ENCODE measurements at regions not wholly inside any gene's neighbourhood (a gene's known extent, or its start where the extent isn't known, plus 50 kb on each side); places are given as distances from the start of the nearest gene placed in this dataset.

DNA sequence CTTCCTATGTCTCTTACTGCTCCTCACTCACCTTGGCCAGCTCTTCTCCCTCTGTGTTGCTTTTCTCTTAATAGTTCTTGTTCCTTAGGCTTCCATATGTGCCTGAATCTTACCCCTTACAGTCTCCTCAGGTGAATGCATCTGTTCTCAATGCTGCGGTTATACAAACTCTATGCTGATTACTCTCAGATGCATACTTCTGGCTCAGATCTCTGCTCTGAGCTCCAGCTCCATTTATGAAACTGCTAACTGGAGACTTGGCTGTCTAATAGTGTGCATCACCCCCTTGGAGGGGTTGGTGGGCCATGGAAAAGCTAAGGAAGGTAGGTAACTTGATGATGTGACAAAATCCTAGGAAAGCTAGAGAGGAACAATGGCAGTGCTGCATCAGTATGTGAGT, 422.5 kb downstream of the TMEM135 start:
- Histone ChIP-seq H3K9me3 (ENCODE audit: control insufficient read depth in 1 of 2, insufficient read depth in 1 of 2, low read depth in 1 of 2, low read length in 2 of 2) (no peaks in the 10 kb centered on the region), H3K27ac (ENCODE audit: low read depth, low read length) (no peak overlapping the region), H3K9ac (ENCODE audit: low read length) (no peak overlapping the region), H3K4me2 (ENCODE audit: low read length) (no peak overlapping the region), H3K4me1 (ENCODE audit: control insufficient read depth in 1 of 2, insufficient read depth in 2 of 2, low read length in 2 of 2) (no peaks in the 10 kb centered on the region), H3K36me3 (ENCODE audit: control insufficient read depth in 1 of 2, insufficient read depth in 2 of 2, low read length in 2 of 2) (no peaks in the 10 kb centered on the region), H3K79me2 (ENCODE audit: insufficient read depth, low read length) (no peaks in the 10 kb centered on the region), H4K20me1 (ENCODE audit: insufficient read depth) (no peaks in the 10 kb centered on the region), H3K9me2 (ENCODE audit: insufficient read depth) (no peaks in the 10 kb centered on the region), H3K27me3 (ENCODE audit: insufficient read depth, low read length) (peaks cover 12% of the 10 kb centered on the region; the same call in 1 of the 2 replicates), H2AFZ (ENCODE audit: low read depth, low read length, poor library complexity, severe bottlenecking) (no peak overlapping the region), H3K4me3 (replicated peaks in 1 of 2; ENCODE audit: low read depth in 1 of 2, low read length in 2 of 2) (no peak overlapping the region)
- ChIA-PET POLR2A (no interaction called here), RAD21 (ENCODE audit: low non-redundant PET in 1 of 2, low total read pairs in 2 of 2, uncharacterized antibody in 2 of 2, unreplicated experiment in 2 of 2) (no interaction called here), CTCF (no interaction called here)
- BruUV-seq (replicated peaks): no TSS peak
- intact Hi-C loops (cut with micrococcal nuclease): no loop called here
- DNase-seq (ENCODE audit: low read depth, low spot score) (no peak), ATAC-seq (no peak)
- TF ChIP-seq, protein P1, sequence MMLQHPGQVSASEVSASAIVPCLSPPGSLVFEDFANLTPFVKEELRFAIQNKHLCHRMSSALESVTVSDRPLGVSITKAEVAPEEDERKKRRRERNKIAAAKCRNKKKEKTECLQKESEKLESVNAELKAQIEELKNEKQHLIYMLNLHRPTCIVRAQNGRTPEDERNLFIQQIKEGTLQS (IDR thresholded peaks at IDR 0.05): no peak
- no peak for TF ChIP-seq EGR1 (IDR thresholded peaks at IDR 0.05; ENCODE audit: low read depth)
- TF ChIP-seq, protein P2, sequence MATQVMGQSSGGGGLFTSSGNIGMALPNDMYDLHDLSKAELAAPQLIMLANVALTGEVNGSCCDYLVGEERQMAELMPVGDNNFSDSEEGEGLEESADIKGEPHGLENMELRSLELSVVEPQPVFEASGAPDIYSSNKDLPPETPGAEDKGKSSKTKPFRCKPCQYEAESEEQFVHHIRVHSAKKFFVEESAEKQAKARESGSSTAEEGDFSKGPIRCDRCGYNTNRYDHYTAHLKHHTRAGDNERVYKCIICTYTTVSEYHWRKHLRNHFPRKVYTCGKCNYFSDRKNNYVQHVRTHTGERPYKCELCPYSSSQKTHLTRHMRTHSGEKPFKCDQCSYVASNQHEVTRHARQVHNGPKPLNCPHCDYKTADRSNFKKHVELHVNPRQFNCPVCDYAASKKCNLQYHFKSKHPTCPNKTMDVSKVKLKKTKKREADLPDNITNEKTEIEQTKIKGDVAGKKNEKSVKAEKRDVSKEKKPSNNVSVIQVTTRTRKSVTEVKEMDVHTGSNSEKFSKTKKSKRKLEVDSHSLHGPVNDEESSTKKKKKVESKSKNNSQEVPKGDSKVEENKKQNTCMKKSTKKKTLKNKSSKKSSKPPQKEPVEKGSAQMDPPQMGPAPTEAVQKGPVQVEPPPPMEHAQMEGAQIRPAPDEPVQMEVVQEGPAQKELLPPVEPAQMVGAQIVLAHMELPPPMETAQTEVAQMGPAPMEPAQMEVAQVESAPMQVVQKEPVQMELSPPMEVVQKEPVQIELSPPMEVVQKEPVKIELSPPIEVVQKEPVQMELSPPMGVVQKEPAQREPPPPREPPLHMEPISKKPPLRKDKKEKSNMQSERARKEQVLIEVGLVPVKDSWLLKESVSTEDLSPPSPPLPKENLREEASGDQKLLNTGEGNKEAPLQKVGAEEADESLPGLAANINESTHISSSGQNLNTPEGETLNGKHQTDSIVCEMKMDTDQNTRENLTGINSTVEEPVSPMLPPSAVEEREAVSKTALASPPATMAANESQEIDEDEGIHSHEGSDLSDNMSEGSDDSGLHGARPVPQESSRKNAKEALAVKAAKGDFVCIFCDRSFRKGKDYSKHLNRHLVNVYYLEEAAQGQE (IDR thresholded peaks at IDR 0.05; ENCODE audit: low read depth): no peak

DNA sequence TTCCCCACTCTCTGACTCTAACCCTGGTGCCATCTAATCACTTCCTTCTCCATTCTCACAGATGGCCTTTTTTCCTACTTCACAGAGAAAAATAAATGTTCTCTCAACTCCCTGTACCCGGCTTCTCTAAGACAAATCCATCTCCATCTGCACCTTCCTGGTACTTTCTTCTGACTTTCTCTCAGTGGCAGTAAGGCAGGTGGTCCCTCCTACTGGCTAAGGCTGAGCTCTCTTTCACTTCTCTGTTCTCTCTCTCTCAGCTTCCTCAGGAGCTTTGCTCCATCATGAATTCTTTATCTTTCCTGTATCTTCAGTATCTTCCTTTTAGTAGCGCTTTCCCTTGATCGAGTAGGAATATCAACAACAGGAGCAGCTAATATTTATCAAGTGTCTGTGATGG, 421.6 kb downstream of the TMEM135 start:
- DNase-seq (ENCODE audit: low read depth, low spot score) (no peak), ATAC-seq (no peak)
- Histone ChIP-seq H3K4me1 (ENCODE audit: control insufficient read depth in 1 of 2, insufficient read depth in 2 of 2, low read length in 2 of 2) (no peaks in the 10 kb centered on the region), H3K79me2 (ENCODE audit: insufficient read depth, low read length) (no peaks in the 10 kb centered on the region), H4K20me1 (ENCODE audit: insufficient read depth) (no peaks in the 10 kb centered on the region), H3K9ac (ENCODE audit: low read length) (no peak overlapping the region), H3K9me3 (ENCODE audit: control insufficient read depth in 1 of 2, insufficient read depth in 1 of 2, low read depth in 1 of 2, low read length in 2 of 2) (no peaks in the 10 kb centered on the region), H2AFZ (ENCODE audit: low read depth, low read length, poor library complexity, severe bottlenecking) (no peak overlapping the region), H3K27me3 (ENCODE audit: insufficient read depth, low read length) (peaks cover 6% of the 10 kb centered on the region; the same call in 1 of the 2 replicates), H3K4me2 (ENCODE audit: low read length) (no peak overlapping the region), H3K27ac (ENCODE audit: low read depth, low read length) (no peak overlapping the region), H3K36me3 (ENCODE audit: control insufficient read depth in 1 of 2, insufficient read depth in 2 of 2, low read length in 2 of 2) (no peaks in the 10 kb centered on the region), H3K4me3 (replicated peaks in 1 of 2; ENCODE audit: low read depth in 1 of 2, low read length in 2 of 2) (no peak overlapping the region), H3K9me2 (ENCODE audit: insufficient read depth) (no peaks in the 10 kb centered on the region)
- ChIA-PET CTCF (no interaction called here), POLR2A (no interaction called here), RAD21 (ENCODE audit: low non-redundant PET in 1 of 2, low total read pairs in 2 of 2, uncharacterized antibody in 2 of 2, unreplicated experiment in 2 of 2) (no interaction called here)
- intact Hi-C loops (cut with micrococcal nuclease): no loop called here
- no TSS peak for BruUV-seq (replicated peaks)
- TF ChIP-seq ZFX (IDR thresholded peaks at IDR 0.05): no peak
- TF ChIP-seq EZH2phosphoT487 (IDR thresholded peaks at IDR 0.05; ENCODE audit: borderline replicate concordance): no peak

Data from HCT116 (cell line).